RWPE1 (cell line): ENCODE measurements at regions not wholly inside any gene's neighbourhood (a gene's known extent, or its start where the extent isn't known, plus 50 kb on each side); places are given as distances from the start of the nearest gene placed in this dataset.

Experiments used
- CTCF ChIA-PET: fragments of 350-600 bp; sonication (Branson Sonifier 250); formaldehyde crosslinking; extraction: SDS; loops from one replicate; lab custom pipeline; 2021; lab: Yijun Ruan, JAX
- POLR2A ChIA-PET: fragments of 400-600 bp; formaldehyde crosslinking; extraction: SDS; loops from one replicate; lab custom pipeline; 2020; ENCODE audit warnings: antibody characterized with exemption; ENCODE audit not compliant: low non-redundant PET; lab: Yijun Ruan, JAX
- DNase-seq: peaks from one replicate; pipeline ENCODE4 v3.0.0; 2012; ENCODE audit warnings: low spot score
- H3K27ac ChIP-seq: fragments of 450-650 bp; 2 replicates; pipeline ENCODE4 v1.5.1; 2017
- TF ChIP-seq, protein P1 (sequence below): fragments of 450-650 bp; conservative IDR thresholded peaks from 2 replicates; pipeline ENCODE4 v1.5.1; 2017; ENCODE audit warnings: low read depth, mild to moderate bottlenecking

DNA sequence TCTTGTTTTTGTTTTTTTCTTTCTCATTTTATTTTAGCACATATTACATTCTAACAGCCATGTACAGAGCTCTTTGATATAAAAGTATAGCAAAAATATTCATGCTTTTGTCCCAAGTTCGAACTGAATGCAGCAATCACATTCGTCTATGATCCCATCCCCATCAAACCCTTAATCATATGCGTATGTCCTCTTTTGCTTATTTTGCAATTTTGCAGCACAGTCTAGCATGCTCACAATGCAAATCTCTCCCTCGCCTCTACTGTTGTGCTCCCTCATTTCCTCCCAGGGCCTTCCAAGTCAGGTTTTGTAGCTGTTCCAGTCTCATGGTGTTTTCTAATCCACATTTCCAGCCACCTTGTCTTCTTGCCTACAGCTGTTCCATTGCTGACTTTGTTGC lies 144.6 kb upstream of the VEPH1 start:
- ChIA-PET POLR2A (no interaction called here), CTCF (no interaction called here)
- DNase-seq: no peak
- TF ChIP-seq, protein P1, sequence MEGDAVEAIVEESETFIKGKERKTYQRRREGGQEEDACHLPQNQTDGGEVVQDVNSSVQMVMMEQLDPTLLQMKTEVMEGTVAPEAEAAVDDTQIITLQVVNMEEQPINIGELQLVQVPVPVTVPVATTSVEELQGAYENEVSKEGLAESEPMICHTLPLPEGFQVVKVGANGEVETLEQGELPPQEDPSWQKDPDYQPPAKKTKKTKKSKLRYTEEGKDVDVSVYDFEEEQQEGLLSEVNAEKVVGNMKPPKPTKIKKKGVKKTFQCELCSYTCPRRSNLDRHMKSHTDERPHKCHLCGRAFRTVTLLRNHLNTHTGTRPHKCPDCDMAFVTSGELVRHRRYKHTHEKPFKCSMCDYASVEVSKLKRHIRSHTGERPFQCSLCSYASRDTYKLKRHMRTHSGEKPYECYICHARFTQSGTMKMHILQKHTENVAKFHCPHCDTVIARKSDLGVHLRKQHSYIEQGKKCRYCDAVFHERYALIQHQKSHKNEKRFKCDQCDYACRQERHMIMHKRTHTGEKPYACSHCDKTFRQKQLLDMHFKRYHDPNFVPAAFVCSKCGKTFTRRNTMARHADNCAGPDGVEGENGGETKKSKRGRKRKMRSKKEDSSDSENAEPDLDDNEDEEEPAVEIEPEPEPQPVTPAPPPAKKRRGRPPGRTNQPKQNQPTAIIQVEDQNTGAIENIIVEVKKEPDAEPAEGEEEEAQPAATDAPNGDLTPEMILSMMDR: no peak
- no peak overlapping the region for H3K27ac ChIP-seq

DNA sequence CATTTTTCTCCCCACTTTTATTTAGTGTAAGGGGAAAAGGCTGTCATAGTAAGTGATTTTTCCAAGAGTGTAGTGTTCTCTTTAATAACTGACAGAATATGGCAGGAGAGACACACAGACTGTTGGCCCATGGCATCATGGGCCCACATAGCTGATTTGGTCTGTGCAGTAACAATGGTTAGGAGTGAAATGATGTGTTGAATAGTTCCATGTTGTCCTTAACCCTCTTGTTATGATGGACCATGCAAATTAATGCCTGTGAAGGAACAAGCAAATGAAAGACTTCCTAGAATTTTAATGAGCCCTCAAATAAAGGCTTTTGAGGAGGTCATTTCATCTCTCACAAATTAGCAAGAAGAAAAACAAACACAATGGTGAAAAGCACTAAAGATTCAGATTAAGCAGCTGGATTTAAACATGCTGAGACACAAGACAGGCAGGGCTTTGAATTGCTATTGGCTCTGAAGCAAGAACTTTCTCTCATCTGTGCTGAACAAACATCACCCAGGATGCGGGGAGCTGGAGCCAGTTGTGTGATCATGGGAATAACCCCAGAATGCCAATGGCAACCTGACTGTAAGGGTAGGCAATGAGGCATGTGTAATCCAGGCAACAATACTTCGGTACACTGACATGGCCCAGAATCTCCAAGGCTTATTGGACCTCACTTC lies 136.7 kb upstream of the VEPH1 start:
- ChIA-PET CTCF (interaction anchor here (0.7 kb wide), 1 partner anchor 319 kb away, joined by 3 read pairs; no protein-coding TSS in a partner anchor), POLR2A (no interaction called here)
- TF ChIP-seq, protein P1: no peak
- no peak overlapping the region for H3K27ac ChIP-seq
- DNase-seq: no peak

DNA sequence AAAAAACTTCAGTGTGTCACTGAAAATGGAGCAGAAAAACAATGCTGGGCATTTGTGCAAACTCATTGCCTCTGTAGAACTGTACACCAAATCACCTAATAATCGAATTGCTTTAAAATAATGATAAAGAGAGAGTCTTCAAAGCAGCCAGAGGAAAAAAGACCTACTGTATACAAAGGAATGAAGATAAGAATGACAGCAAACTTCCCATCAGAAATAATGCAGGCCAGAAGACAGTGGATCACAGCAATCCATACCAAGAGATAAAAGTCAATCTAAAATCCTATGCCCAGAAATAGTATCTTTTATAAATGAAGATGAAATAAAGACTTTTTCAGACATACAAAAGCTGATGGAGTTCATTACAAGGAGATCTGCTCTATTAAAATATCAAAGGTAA lies 134.7 kb upstream of the VEPH1 start:
- no peak for DNase-seq
- ChIA-PET CTCF (interaction anchor here (0.6 kb wide), 1 partner anchor 107 kb away, joined by 5 read pairs; no protein-coding TSS in a partner anchor), POLR2A (no interaction called here)
- TF ChIP-seq, protein P1: no peak
- no peak overlapping the region for H3K27ac ChIP-seq

DNA sequence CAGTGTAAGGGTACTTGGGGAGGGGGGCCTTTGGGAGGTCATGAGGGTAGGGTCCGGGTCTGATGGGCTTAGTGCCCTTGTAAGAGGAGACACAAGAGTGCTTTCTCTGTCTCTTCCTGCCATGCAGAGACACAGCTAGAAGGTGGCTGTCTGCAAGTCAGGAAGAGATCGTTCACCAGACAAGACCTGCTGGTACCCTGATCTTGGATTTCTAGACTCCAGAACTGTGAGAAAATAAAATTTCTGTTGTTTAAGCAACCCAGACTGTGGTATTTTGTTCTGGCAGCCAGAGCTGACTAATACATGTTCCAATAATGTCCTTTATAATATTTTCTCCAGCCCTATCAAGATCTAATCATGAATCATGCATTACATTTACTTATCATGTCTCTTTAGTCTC lies 130.0 kb upstream of the VEPH1 start:
- no peak overlapping the region for H3K27ac ChIP-seq
- POLR2A ChIA-PET: no interaction called here
- CTCF ChIA-PET: no interaction called here
- TF ChIP-seq, protein P1: no peak
- no peak for DNase-seq

DNA sequence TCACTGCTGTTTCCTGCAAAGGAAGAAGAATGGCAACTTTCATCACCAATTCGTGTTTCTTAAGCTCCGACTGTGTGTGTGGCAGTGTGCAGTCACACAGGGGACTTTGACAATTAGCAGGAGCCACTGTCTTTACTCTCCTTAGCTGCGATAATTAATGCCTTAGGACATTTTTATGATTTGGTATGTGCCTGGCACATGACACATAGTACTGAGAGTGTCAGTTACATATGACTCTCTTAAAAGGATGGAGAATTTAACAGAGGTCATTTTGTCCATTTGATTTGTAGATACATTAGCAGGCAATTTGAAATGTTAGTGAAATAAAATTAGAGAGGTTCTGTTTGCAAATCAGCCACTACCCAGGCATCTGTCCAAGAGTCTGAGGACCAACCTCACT lies 128.9 kb upstream of the VEPH1 start:
- POLR2A ChIA-PET: no interaction called here
- CTCF ChIA-PET: no interaction called here
- DNase-seq: no peak
- H3K27ac ChIP-seq: no peak overlapping the region
- TF ChIP-seq, protein P1: no peak

DNA sequence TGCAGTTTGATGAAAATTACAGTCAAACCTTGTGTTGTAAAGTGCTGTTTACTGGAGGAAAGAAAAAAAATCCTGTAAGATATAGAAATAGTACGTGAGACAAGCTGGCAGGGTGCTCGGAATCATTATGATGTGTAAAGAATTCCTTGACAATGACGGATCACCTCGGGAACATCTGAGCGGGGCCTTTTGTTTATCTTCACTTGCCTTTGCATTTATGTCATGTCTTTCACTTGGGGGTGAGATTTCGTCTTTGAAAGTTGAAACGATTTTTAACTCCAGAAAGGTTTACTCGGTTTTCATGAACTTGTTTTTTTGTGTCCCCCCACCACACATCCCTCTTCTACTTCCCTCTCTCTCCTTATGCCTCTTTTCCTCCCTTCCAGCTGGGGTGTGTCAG lies 128.3 kb upstream of the VEPH1 start:
- H3K27ac ChIP-seq: no peak overlapping the region
- no peak for DNase-seq
- ChIA-PET POLR2A (no interaction called here), CTCF (no interaction called here)
- TF ChIP-seq, protein P1: no peak
